ENCODE measurements at regions not wholly inside any gene's neighbourhood (a gene's known extent, or its start where the extent isn't known, plus 50 kb on each side); places are given as distances from the start of the nearest gene placed in this dataset.

DNA sequence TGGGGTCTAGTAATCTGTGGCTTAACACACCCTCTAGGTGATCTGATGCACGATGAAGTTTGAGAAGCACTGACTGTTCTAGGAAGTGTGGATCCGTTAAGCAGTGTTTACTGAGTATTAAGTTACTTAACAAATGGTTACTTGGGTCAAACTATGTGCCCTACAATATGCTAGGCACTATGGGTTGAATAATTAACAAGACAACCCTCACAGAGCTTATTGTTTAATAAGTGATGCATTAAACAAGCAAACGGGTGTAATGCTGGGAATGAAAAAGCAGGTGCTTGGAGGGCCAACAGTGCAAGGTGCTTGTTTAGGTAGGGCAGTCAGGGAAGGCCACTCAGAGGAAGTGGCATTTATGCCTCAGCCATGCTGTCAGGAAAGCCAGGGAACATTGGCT lies 378.0 kb upstream of the PODXL start:
- TF ChIP-seq CTCF (IDR thresholded peaks at IDR 0.05; ENCODE audit: low read depth, low read length) = no peak
- no peak for TF ChIP-seq EZH2phosphoT487 (IDR thresholded peaks at IDR 0.05; ENCODE audit: low read depth)

All from OCI-LY3 (cell line).